DOHH2 (cell line): ENCODE measurements at regions not wholly inside any gene's neighbourhood (a gene's known extent, or its start where the extent isn't known, plus 50 kb on each side); places are given as distances from the start of the nearest gene placed in this dataset.

ENCODE experiments used
- EZH2phosphoT487 ChIP-seq: fragments of 200-600 bp; sonication (generic); IDR thresholded peaks from 2 replicates; pipeline ENCODE4 v1.6.1; 2017; ENCODE audit warnings: borderline replicate concordance, mild to moderate bottlenecking, antibody characterized with exemption, low read length, moderate library complexity, mixed read lengths
- TF ChIP-seq, protein P1 (sequence below): fragments of 200-600 bp; sonication (generic); IDR thresholded peaks from one replicate; pipeline ENCODE4 v1.5.1; 2014; ENCODE audit warnings: antibody characterized with exemption, mild to moderate bottlenecking, low read depth, low read length; ENCODE audit not compliant: poor library complexity, severe bottlenecking

DNA sequence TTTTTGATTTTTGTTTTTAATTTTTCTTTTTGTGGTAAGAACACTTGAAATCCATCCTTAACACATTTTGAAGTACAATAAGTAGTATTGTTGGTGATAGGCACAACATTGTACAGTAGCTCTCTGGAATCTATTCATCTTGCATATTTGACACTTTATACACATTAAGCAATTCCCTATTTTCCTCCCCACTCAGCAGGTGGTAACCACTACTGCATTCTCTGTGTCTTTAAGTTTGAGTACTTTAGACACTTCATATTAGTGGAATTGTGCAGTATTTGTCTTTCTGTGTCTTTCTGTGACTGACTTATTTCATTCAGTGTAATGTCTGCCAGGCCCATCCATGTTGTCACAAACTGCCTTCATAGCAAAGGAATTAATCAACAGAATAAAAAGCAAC, 471.7 kb upstream of the CDH20 start:
- TF ChIP-seq, protein P1, sequence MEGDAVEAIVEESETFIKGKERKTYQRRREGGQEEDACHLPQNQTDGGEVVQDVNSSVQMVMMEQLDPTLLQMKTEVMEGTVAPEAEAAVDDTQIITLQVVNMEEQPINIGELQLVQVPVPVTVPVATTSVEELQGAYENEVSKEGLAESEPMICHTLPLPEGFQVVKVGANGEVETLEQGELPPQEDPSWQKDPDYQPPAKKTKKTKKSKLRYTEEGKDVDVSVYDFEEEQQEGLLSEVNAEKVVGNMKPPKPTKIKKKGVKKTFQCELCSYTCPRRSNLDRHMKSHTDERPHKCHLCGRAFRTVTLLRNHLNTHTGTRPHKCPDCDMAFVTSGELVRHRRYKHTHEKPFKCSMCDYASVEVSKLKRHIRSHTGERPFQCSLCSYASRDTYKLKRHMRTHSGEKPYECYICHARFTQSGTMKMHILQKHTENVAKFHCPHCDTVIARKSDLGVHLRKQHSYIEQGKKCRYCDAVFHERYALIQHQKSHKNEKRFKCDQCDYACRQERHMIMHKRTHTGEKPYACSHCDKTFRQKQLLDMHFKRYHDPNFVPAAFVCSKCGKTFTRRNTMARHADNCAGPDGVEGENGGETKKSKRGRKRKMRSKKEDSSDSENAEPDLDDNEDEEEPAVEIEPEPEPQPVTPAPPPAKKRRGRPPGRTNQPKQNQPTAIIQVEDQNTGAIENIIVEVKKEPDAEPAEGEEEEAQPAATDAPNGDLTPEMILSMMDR = no peak
- TF ChIP-seq EZH2phosphoT487 = no peak
